Brain pericyte (primary cell): ENCODE measurements at regions not wholly inside any gene's neighbourhood (a gene's known extent, or its start where the extent isn't known, plus 50 kb on each side); places are given as distances from the start of the nearest gene placed in this dataset.
"Not testable (repeated sequence)": the region's sequence is repeated elsewhere in the genome, so short reads cannot be mapped to it uniquely, and the experiment has no call there.

ENCODE experiments used
- DNase-seq: peaks from one replicate; pipeline ENCODE4 v3.0.0-alpha.2; 2012; ENCODE audit warnings: low read depth, low spot score

- no peak for DNase-seq
These were observed 397.6 kb downstream of the BUD13 start for GRCh38 chr11:116375221-116375620.

GRCh38 chr11:116374085-116374484 is 398.7 kb downstream of the BUD13 start:
- DNase-seq = no peak

- DNase-seq = no peak
These were observed 399.5 kb downstream of the BUD13 start for GRCh38 chr11:116373104-116373944.

GRCh38 chr11:116371146-116371545 is 401.6 kb downstream of the BUD13 start:
- no peak for DNase-seq

DNA sequence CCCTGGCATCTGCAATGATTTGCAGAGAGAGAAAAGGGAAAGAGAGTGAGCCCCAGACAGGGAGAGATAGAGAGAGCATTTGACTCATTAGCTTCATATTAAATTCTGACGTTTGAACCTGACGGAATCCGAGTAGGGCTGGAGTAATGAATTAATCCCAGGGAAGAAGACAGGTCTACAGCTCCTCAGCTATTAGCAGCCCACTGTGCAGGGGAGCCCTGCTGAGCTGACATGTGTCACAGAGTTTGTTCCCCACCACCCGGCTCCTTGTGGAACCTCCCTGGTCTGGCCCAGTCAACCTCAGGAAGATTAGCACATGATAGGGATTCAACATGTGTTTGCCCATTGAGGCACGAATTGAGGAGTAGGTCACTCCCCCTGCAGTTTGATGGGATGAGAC is 404.0 kb downstream of the BUD13 start:
- no peak for DNase-seq

- DNase-seq = peak; percentile 10
These were observed 405.7 kb downstream of the BUD13 start for GRCh38 chr11:116366980-116367645.

DNA sequence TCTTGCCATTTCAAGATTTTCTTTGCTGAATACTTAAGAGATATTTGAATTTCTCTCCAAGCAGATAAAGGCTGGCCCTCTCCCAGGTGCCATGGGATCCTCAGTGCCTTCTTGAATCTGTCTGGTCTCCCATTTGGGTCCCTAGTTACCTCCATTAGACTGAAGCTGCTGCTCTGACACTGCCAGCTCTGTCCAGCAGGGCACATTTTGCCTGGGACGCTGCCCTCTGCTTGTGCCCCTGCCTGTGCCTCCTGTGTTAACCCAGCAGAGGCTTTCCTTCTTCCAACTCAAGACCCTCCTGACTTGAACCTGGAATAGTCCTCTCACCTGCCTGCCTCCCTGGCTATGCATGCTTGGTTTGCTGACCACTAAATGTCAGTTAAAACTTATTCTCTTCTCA is 406.3 kb downstream of the BUD13 start:
- DNase-seq = no peak

DNA sequence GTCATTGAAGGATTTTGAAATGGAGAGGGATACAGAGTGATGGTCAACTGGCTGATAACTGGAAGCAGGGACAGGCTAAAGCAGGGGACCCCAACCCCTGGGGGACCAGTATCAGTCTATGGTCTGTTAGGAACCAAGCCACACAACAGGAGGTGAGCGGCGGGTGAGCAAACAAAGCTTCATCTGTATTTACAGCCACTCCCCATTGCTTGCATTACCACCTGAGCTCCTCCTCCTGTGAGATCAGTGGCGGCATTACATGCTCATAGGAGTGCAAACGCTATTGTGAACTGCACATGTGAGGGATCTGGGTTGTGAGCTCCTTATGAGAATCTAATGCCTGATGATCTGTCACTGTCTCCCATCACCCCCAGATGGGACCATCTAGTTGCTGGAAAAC is 407.9 kb downstream of the BUD13 start:
- not testable (repeated sequence) for DNase-seq

DNA sequence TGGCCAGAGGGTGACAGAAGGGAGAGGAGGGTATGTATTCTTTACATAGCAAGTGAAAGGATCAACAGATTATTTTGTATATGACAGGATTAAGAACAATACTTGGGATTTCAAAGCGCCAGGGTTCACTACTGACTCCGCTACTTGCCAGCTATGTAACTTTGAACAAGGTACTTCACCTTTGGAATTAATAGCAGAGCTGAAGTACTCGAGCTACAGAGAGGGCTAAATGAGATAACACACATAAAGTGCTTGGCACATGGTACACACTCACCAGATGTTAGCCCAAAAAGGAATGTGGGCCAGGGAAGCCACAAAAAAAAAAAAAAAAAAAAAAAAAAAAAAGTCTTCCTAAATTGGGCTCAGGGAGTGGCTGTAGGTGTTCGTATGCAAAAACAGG is 408.4 kb downstream of the BUD13 start:
- no peak for DNase-seq

- DNase-seq = no peak
These were observed 412.4 kb downstream of the BUD13 start for GRCh38 chr11:116360221-116360941.

- DNase-seq = no peak
These were observed 414.8 kb downstream of the BUD13 start for GRCh38 chr11:116357784-116358544.

DNA sequence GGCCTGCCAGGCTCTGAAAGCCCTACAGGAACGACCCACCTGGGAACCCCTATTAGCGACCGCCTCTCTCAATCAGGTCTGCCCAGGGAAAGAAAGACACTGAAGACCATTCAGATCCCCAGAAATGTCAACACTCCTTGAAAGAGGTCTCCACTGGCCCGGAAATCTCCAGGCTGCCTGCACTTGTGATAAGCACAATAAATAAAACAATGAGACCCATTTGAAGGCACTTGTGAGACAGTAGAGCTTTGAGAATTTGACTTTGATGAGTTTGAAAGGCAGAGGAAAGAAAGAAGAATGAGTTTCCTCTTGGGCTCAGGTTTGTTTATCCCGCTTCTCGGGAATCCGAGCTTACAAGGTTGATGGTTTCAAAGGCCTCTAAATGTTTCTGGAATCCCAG is 416.3 kb downstream of the BUD13 start:
- DNase-seq = no peak

DNA sequence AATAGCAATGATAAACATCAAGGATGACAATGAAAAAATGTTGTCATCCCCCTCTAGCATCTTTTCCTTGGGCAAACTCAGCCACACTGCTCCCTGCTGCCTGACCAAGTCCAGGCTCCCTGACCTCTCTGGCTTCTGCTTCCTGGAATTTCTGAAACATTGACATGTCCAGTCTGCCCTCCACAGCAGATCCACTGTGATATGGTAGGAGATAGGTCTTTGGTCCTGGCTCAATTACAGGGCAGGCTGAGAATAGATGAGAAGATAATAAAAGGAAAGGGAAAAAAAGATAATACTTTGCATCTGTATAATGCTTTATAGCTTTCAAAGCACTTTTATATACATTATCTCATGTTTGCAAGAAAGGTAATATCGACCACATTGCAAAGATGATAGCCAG is 417.7 kb downstream of the BUD13 start:
- DNase-seq = no peak

GRCh38 chr11:116353589-116353988 is 419.2 kb downstream of the BUD13 start:
- no peak for DNase-seq

DNA sequence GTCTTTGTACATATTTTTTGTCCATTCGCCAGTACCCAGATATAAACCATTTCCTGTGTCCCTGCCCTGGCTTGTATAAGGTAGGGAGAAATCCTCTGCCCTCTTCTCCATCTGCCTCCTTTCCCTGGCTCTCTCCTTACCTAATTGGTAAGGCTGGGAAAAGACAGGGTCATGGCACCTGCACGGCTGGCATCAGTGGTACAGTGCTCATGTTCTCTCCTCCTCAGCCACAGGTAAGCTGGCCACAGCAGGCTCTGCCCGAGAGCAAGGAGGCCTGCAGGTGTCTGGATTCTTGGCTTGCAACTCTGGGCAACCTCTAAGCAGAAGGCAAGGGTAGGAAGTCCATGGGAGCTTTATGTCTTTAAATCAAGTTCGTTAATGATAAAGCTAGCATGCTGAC is 419.9 kb downstream of the BUD13 start:
- DNase-seq = no peak

DNA sequence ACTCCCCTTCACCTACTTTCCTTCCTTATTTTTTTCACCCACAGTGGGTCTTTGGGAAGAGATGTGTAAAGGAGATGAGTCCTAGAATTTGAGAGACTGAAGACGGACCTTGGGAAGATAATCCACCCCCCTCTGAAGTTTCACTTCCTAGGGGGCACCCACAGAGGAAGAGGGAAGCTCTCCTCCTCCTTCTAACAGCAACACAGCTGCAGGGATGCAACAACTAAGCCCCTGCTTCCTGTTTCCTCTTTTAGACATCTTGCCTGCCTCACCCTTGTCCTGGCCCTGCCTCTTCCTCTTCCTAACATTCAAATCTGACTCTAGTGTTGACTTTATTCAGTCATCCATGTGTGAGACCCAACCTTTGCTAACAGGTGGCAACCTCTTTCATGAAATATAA is 424.6 kb downstream of the BUD13 start:
- no peak for DNase-seq

- no peak for DNase-seq
These were observed 427.2 kb downstream of the BUD13 start for GRCh38 chr11:116345575-116345974.

DNA sequence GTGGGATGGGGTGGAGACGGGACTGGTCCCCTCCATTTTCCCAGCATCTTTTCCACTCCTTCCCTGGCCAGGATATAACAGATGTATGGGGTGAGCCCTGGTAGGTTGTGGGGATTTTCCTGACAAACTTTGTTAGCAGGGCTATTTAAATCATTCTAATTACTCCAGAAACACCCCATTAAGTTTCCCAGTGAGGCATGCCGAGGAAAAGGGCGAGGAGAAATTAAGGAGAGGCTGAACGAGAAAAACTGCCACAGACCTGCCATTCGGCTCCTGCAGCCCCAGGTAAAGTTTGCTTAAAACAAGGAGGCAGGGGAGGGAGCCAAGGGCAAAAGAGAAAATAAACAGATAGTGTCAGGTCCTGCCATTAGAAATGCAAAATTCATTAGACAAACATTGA is 428.2 kb downstream of the BUD13 start:
- no peak for DNase-seq

DNA sequence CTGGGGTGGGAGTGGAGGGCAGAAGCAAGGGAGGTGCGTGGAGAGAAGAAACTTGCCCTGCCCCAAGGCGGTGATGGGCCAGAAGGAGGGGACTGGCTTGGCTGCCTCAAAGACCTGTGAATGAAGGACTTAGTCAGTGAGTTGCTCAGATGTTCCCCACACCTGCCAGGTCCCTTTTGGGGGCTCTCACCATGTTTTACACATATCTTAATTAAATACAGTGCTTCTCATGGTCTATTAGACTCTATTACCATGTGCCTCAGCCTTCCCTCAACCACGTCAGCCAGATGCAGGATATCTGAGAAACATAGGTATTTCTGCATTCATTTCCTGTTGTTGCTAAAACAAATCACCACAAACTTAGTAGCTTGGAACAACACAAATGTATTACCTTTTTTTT is 429.5 kb downstream of the BUD13 start:
- DNase-seq = no peak

GRCh38 chr11:116342148-116342547 is 430.6 kb downstream of the BUD13 start:
- no peak for DNase-seq

- no peak for DNase-seq
These were observed 433.3 kb downstream of the BUD13 start for GRCh38 chr11:116339306-116340098.
